HCT116 (cell line): ENCODE measurements at regions not wholly inside any gene's neighbourhood (a gene's known extent, or its start where the extent isn't known, plus 50 kb on each side); places are given as distances from the start of the nearest gene placed in this dataset.
"Not testable (repeated sequence)": the region's sequence is repeated elsewhere in the genome, so short reads cannot be mapped to it uniquely, and the experiment has no call there.

ENCODE experiments used
- CEBPB ChIP-seq: IDR thresholded peaks from 2 replicates; pipeline ENCODE4 v1.6.1; 2012; ENCODE audit warnings: low read depth
- EZH2 ChIP-seq: fragments of 200-600 bp; sonication (generic); IDR thresholded peaks from 2 replicates; pipeline ENCODE4 v1.6.1; 2017; ENCODE audit warnings: antibody characterized with exemption, mixed run types
- POLR2A ChIP-seq: IDR thresholded peaks from 2 replicates; pipeline ENCODE4 v1.7.0; 2011; ENCODE audit warnings: borderline replicate concordance; ENCODE audit not compliant: insufficient read depth, insufficient read length; ENCODE audit errors: extremely low read depth
- RAD21 ChIP-seq: IDR thresholded peaks from 2 replicates; pipeline ENCODE4 v1.6.1; 2012; ENCODE audit warnings: low read depth, mild to moderate bottlenecking
- TCF7L2 ChIP-seq: IDR thresholded peaks from 2 replicates; pipeline ENCODE4 v1.7.0; 2011; ENCODE audit warnings: borderline replicate concordance, inconsistent platforms; ENCODE audit not compliant: insufficient read depth, insufficient read length; ENCODE audit errors: extremely low read depth
- YY1 ChIP-seq: IDR thresholded peaks from 2 replicates; pipeline ENCODE4 v1.6.1; 2011; ENCODE audit warnings: low read length, low read depth, moderate library complexity, mild to moderate bottlenecking; ENCODE audit not compliant: insufficient replicate concordance; ENCODE audit errors: extremely low read depth
- TF ChIP-seq, protein P1 (sequence below), 3 experiments: fragments of 200-600 bp in 1 of 3; sonication (generic) in 1 of 3; IDR thresholded peaks in 2 of 3; conservative IDR thresholded peaks in 1 of 3; 2 replicates each; pipeline ENCODE4 v1.5.1; 2012 to 2017; ENCODE audit warnings: low read depth in 2 of 3, low read length in 2 of 3, antibody characterized with exemption in 1 of 3, borderline replicate concordance in 1 of 3, control low read depth in 1 of 3, mild to moderate bottlenecking in 1 of 3, mixed read lengths in 1 of 3, mixed run types in 1 of 3, moderate library complexity in 1 of 3; ENCODE audit not compliant: insufficient read depth in 1 of 3
- TF ChIP-seq, protein P2 (sequence below): IDR thresholded peaks from 2 replicates; pipeline ENCODE4 v1.6.1; 2012

DNA sequence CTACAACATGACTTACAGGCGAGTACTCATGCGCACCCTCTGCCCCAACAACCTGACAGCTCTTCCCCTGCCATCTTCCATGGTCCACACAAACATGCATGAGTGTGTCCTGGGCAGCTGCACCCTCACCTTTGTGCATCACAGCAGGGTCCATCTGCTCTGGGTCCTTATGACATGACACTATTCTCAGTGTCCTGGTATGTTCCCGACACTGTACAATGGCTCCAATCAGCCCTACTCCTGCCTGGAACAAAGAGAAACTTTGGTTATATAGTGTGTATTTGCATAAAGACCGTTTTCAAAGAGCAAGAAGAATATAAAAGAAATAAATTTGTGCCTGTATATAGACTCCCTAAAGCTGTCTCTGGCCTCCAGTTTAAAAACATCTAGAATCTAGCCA is 1679.2 kb downstream of the SPATA31A7 start:
- not testable (repeated sequence) for TF ChIP-seq POLR2A, TCF7L2, EZH2, RAD21, YY1, CEBPB
- TF ChIP-seq, protein P1, sequence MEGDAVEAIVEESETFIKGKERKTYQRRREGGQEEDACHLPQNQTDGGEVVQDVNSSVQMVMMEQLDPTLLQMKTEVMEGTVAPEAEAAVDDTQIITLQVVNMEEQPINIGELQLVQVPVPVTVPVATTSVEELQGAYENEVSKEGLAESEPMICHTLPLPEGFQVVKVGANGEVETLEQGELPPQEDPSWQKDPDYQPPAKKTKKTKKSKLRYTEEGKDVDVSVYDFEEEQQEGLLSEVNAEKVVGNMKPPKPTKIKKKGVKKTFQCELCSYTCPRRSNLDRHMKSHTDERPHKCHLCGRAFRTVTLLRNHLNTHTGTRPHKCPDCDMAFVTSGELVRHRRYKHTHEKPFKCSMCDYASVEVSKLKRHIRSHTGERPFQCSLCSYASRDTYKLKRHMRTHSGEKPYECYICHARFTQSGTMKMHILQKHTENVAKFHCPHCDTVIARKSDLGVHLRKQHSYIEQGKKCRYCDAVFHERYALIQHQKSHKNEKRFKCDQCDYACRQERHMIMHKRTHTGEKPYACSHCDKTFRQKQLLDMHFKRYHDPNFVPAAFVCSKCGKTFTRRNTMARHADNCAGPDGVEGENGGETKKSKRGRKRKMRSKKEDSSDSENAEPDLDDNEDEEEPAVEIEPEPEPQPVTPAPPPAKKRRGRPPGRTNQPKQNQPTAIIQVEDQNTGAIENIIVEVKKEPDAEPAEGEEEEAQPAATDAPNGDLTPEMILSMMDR (IDR thresholded peaks at IDR 0.05 in 2 of 3, conservative IDR thresholded peaks at IDR 0.05 in 1 of 3; ENCODE audit: borderline replicate concordance in 1 of 3, insufficient read depth in 1 of 3, low read depth in 2 of 3, low read length in 2 of 3): not testable (repeated sequence)
- TF ChIP-seq, protein P2, sequence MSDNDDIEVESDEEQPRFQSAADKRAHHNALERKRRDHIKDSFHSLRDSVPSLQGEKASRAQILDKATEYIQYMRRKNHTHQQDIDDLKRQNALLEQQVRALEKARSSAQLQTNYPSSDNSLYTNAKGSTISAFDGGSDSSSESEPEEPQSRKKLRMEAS: not testable (repeated sequence)
